Nephron (organoid): ENCODE measurements at regions not wholly inside any gene's neighbourhood (a gene's known extent, or its start where the extent isn't known, plus 50 kb on each side); places are given as distances from the start of the nearest gene placed in this dataset.

Source experiments
- H3K27ac Mint-ChIP-seq, 3 experiments: 2 replicates each; pipeline ENCODE4 v1.8.0; 2020; ENCODE audit warnings: mixed read lengths in 3 of 3, mild to moderate bottlenecking in 2 of 3, moderate library complexity in 1 of 3
- H3K27me3 Mint-ChIP-seq: 2 replicates; pipeline ENCODE4 v1.8.0; 2021; ENCODE audit warnings: low read depth, mild to moderate bottlenecking, moderate library complexity, mixed read lengths
- H3K36me3 Mint-ChIP-seq: 2 replicates; pipeline ENCODE4 v1.8.0; 2020; ENCODE audit warnings: low read depth, mixed read lengths
- H3K4me1 Mint-ChIP-seq: 2 replicates; pipeline ENCODE4 v1.8.0; 2020; ENCODE audit warnings: mixed read lengths
- H3K4me3 Mint-ChIP-seq, 3 experiments: 2 replicates each; pipeline ENCODE4 v1.8.0; 2020; ENCODE audit warnings: mild to moderate bottlenecking in 3 of 3, mixed read lengths in 3 of 3, moderate library complexity in 2 of 3
- H3K9me3 Mint-ChIP-seq: 2 replicates; pipeline ENCODE4 v1.8.0; 2020; ENCODE audit warnings: mixed read lengths
- TF ChIP-seq, protein P1 (sequence below), 3 experiments: fragments of 200-600 bp; sonication (generic); IDR thresholded peaks; one replicate each; pipeline ENCODE4 v1.5.0; 2021; ENCODE audit warnings: antibody characterized with exemption in 3 of 3; ENCODE audit not compliant: unreplicated experiment in 3 of 3

DNA sequence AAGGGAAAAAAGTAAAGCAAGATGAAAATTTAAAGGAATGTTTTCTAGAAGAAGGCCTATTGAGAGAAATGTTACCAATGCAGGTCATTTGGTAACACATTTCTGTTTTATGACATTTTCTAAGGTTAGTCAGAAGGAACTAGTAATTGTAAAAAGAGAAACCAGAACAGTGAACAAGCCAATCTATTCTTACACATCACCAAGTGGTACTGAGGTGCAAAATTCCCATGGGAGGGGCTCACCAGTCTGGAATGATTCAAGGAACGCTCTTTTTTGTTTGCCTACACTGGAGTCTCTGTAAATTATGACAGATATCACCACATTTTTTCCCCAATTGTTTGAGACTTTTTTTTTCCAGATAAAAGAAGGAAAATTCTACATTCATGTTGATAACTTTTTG lies 404.7 kb upstream of the CNKSR2 start:
- Mint-ChIP-seq H3K36me3 (no peaks in the 10 kb centered on the region), H3K27ac (no peak overlapping the region), H3K27me3 (no peaks in the 10 kb centered on the region), H3K4me3 (no peak overlapping the region), H3K9me3 (no peaks in the 10 kb centered on the region), H3K4me1 (no peaks in the 10 kb centered on the region)
- TF ChIP-seq, protein P1, sequence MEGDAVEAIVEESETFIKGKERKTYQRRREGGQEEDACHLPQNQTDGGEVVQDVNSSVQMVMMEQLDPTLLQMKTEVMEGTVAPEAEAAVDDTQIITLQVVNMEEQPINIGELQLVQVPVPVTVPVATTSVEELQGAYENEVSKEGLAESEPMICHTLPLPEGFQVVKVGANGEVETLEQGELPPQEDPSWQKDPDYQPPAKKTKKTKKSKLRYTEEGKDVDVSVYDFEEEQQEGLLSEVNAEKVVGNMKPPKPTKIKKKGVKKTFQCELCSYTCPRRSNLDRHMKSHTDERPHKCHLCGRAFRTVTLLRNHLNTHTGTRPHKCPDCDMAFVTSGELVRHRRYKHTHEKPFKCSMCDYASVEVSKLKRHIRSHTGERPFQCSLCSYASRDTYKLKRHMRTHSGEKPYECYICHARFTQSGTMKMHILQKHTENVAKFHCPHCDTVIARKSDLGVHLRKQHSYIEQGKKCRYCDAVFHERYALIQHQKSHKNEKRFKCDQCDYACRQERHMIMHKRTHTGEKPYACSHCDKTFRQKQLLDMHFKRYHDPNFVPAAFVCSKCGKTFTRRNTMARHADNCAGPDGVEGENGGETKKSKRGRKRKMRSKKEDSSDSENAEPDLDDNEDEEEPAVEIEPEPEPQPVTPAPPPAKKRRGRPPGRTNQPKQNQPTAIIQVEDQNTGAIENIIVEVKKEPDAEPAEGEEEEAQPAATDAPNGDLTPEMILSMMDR (IDR thresholded peaks at IDR 0.05; ENCODE audit: unreplicated experiment in 3 of 3): no peak

DNA sequence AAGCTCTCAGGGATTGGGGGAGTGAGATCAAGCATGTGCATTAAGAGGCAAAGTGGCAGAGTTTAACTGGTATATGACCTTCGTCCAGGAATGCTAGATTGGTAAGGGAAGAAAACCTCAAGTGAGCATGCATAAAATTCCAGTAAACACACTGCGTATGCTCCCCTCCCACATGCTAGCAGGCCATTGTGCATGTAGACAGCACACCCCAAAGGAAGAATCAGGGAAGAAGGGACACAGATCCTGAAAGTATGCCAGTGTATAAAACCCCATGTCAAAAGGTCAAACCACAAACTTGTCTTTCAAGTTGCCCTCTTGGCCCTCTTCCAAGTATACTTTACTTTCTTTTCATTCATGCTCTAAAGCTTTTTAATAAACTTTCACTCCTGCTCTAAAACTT lies 405.2 kb upstream of the CNKSR2 start:
- Mint-ChIP-seq H3K4me3 (no peak overlapping the region), H3K36me3 (no peaks in the 10 kb centered on the region), H3K9me3 (no peaks in the 10 kb centered on the region), H3K4me1 (no peaks in the 10 kb centered on the region), H3K27ac (no peak overlapping the region), H3K27me3 (no peaks in the 10 kb centered on the region)
- TF ChIP-seq, protein P1 (IDR thresholded peaks at IDR 0.05; ENCODE audit: unreplicated experiment in 3 of 3): no peak

DNA sequence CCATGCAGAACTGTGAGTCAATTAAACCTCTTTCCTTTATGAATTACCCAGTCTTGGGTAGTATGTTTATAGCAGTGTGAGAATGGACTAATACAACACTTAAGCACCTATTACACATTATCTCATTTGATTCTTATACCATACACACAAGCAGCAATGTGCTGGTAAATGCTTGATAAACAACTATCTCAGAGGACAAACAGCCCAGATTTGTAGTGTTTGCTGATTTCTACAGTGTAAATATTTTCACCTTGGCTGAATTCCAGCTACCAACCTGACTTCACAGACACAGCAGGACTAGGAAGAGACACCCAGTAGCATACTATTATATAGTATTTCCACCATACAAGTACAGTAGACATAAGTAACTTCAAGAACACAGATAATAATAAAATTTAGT lies 406.5 kb upstream of the CNKSR2 start:
- H3K4me3 Mint-ChIP-seq: no peak overlapping the region
- H3K36me3 Mint-ChIP-seq: no peaks in the 10 kb centered on the region
- no peak overlapping the region for H3K27ac Mint-ChIP-seq
- H3K4me1 Mint-ChIP-seq: no peaks in the 10 kb centered on the region
- H3K27me3 Mint-ChIP-seq: no peaks in the 10 kb centered on the region
- TF ChIP-seq, protein P1 (IDR thresholded peaks at IDR 0.05; ENCODE audit: unreplicated experiment in 3 of 3): no peak
- H3K9me3 Mint-ChIP-seq: no peaks in the 10 kb centered on the region

DNA sequence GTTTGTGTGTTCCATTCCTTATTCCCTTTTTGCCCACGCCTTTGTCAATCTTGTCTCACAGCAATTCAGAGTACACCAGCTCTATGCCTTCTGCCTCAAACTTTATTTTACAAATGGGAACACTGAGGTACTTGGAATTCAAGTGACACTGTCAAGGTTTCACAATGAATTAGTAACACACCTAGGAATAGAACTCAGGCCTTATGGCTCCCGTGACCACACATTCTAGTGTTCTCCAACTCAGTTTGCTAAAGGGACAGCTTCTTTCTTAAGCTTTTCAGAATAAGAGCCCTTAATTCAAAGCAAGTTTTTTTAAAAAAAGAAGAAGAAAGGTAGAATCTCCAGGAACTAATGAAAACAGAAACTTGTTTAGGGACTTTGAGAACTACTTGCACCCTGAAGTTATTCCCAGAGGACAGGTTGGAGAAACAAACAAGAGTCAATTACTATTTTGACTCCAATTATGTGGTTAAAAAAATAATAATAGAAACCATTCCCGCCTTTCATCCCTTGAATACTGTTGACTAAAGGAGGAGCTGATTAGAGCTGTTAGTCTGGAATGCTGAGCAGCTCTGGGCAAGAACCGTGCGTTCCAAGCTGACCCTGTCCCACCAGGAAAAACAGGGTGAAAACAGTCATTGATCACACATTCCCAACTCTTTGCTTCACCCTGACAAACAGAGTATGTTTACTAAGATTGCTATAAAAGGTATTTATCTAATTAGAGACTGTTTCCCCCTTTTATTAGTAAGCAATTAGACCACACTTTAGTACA lies 408.8 kb upstream of the CNKSR2 start:
- H3K4me1 Mint-ChIP-seq: no peaks in the 10 kb centered on the region
- TF ChIP-seq, protein P1 (IDR thresholded peaks at IDR 0.05; ENCODE audit: unreplicated experiment in 3 of 3): no peak
- no peaks in the 10 kb centered on the region for H3K36me3 Mint-ChIP-seq
- H3K27ac Mint-ChIP-seq: no peak overlapping the region
- no peaks in the 10 kb centered on the region for H3K9me3 Mint-ChIP-seq
- H3K27me3 Mint-ChIP-seq: no peaks in the 10 kb centered on the region
- H3K4me3 Mint-ChIP-seq: no peak overlapping the region

DNA sequence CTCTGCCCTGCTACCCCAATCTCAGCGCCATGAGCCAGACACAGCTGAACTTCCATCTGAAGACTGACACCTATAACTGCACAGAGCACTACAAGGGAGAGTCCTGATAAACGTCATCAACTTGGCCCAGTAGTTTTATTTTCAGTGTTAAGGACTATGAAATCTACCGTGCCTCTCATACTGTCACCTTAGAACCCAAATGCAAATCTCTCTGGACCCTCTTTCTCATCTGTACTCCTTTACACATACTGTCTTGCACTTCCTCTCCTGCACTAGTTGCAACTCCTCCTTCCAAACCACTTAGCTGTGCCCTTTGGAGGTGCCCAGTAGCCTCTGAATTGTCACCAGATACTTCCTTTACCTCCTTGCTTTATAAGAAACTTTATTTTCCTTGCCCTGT lies 420.2 kb upstream of the CNKSR2 start:
- H3K27me3 Mint-ChIP-seq: no peaks in the 10 kb centered on the region
- H3K4me3 Mint-ChIP-seq: no peak overlapping the region
- no peak overlapping the region for H3K27ac Mint-ChIP-seq
- no peaks in the 10 kb centered on the region for H3K9me3 Mint-ChIP-seq
- TF ChIP-seq, protein P1 (IDR thresholded peaks at IDR 0.05; ENCODE audit: unreplicated experiment in 3 of 3): no peak
- H3K36me3 Mint-ChIP-seq: no peaks in the 10 kb centered on the region
- no peaks in the 10 kb centered on the region for H3K4me1 Mint-ChIP-seq

DNA sequence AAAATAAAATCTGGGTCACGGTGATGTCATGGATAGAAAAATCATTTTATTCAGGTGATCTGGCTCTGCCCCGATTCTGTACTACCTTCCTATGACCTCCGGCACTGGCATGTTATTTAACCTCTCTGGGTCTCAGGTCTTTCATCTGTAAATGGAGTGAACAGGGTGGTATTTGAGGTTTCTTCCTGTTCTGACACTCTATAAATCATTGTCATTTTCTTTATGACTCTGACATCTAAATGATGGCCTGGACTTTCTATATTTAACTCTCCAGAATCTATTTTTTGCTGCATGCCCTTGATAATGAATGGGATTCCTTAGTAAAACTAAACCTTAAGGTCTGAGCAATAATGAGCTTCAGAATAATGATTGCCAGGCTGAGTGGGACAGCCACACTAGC lies 422.0 kb upstream of the CNKSR2 start:
- H3K4me3 Mint-ChIP-seq: no peak overlapping the region

More for the DNA sequence above, 422.0 kb upstream of the CNKSR2 start:
- Mint-ChIP-seq H3K27ac (no peak overlapping the region), H3K9me3 (no peaks in the 10 kb centered on the region), H3K36me3 (no peaks in the 10 kb centered on the region), H3K4me1 (peaks cover 6% of the 10 kb centered on the region), H3K27me3 (peaks cover 6% of the 10 kb centered on the region)
- TF ChIP-seq, protein P1 (IDR thresholded peaks at IDR 0.05; ENCODE audit: unreplicated experiment in 3 of 3): no peak
